Esophagus mucosa (tissue), 1 donor: ENCODE measurements at regions not wholly inside any gene's neighbourhood (a gene's known extent, or its start where the extent isn't known, plus 50 kb on each side); places are given as distances from the start of the nearest gene placed in this dataset.

Source experiments
- ATAC-seq: fragments of 200-7000 bp; cut with Tn5 transposase; one replicate; pipeline ENCODE4 v1.9.1; 2020
- donor health status: DM: yes; HTN: yes; CAD: no.

GRCh38 chr6:24987446-24988115 lies 51.8 kb upstream of the RIPOR2 start:
- no peak for ATAC-seq

- ATAC-seq = no peak
These were observed 52.8 kb upstream of the RIPOR2 start for GRCh38 chr6:24988562-24988961.

- peak; percentile 42 for ATAC-seq
These were observed 54.6 kb upstream of the RIPOR2 start for GRCh38 chr6:24990236-24990845.

- ATAC-seq = peak; percentile 11
These were observed 55.4 kb upstream of the RIPOR2 start for GRCh38 chr6:24990944-24991809.

GRCh38 chr6:24991810-24992467 lies 56.2 kb upstream of the RIPOR2 start:
- ATAC-seq = peak; percentile 87

GRCh38 chr6:24994812-24995211 lies 59.1 kb upstream of the RIPOR2 start:
- ATAC-seq = no peak

GRCh38 chr6:24995270-24995669 lies 59.5 kb upstream of the RIPOR2 start:
- ATAC-seq = no peak

- peak; percentile 15 for ATAC-seq
These were observed 60.6 kb upstream of the RIPOR2 start for GRCh38 chr6:24996269-24996836.

GRCh38 chr6:24997231-24997630 lies 61.5 kb upstream of the RIPOR2 start:
- ATAC-seq = no peak

GRCh38 chr6:24997905-24998304 lies 62.1 kb upstream of the RIPOR2 start:
- ATAC-seq = no peak

- no peak for ATAC-seq
These were observed 66.7 kb upstream of the RIPOR2 start for GRCh38 chr6:25002326-25003091.

- ATAC-seq = no peak
These were observed 68.6 kb upstream of the RIPOR2 start for GRCh38 chr6:25004357-25004756.

- no peak for ATAC-seq
These were observed 69.2 kb upstream of the RIPOR2 start for GRCh38 chr6:25005010-25005409.

GRCh38 chr6:25006075-25006474 lies 70.3 kb upstream of the RIPOR2 start:
- no peak for ATAC-seq

GRCh38 chr6:25006565-25007001 lies 70.8 kb upstream of the RIPOR2 start:
- peak; percentile 99 for ATAC-seq

- ATAC-seq = peak; percentile 14
These were observed 71.5 kb upstream of the RIPOR2 start for GRCh38 chr6:25007269-25007699.

GRCh38 chr6:25008707-25009392 lies 73.1 kb upstream of the RIPOR2 start:
- ATAC-seq = no peak

- no peak for ATAC-seq
These were observed 73.6 kb upstream of the RIPOR2 start for GRCh38 chr6:25009393-25009710.

- no peak for ATAC-seq
These were observed 74.4 kb upstream of the RIPOR2 start for GRCh38 chr6:25010176-25010575.

GRCh38 chr6:25010902-25011625 lies 75.3 kb upstream of the RIPOR2 start:
- no peak for ATAC-seq

GRCh38 chr6:25012657-25013056 lies 76.9 kb upstream of the RIPOR2 start:
- no peak for ATAC-seq
